Kidney tubule cell (primary cell): ENCODE measurements at regions not wholly inside any gene's neighbourhood (a gene's known extent, or its start where the extent isn't known, plus 50 kb on each side); places are given as distances from the start of the nearest gene placed in this dataset.
"Not testable (repeated sequence)": the region's sequence is repeated elsewhere in the genome, so short reads cannot be mapped to it uniquely, and the experiment has no call there.

Source experiments
- DNase-seq: peaks from one replicate; pipeline ENCODE4 v3.0.0-alpha.2; 2018; ENCODE audit warnings: low spot score

- no peak for DNase-seq
Observed at GRCh38 chr9:90156318-90156717, 486.3 kb downstream of the DIRAS2 start.

GRCh38 chr9:90162326-90162725 is 480.3 kb downstream of the DIRAS2 start:
- DNase-seq, result no peak

GRCh38 chr9:90162819-90163218 is 479.8 kb downstream of the DIRAS2 start:
- DNase-seq, result no peak

- DNase-seq, result no peak
Observed at GRCh38 chr9:90165281-90165680, 477.3 kb downstream of the DIRAS2 start.

GRCh38 chr9:90166374-90166773 is 476.2 kb downstream of the DIRAS2 start:
- not testable (repeated sequence) for DNase-seq

GRCh38 chr9:90167914-90168313 is 474.7 kb downstream of the DIRAS2 start:
- DNase-seq, result no peak

GRCh38 chr9:90169490-90169889 is 473.1 kb downstream of the DIRAS2 start:
- DNase-seq, result no peak

- not testable (repeated sequence) for DNase-seq
Observed at GRCh38 chr9:90173935-90174334, 468.7 kb downstream of the DIRAS2 start.

GRCh38 chr9:90174346-90174745 is 468.3 kb downstream of the DIRAS2 start:
- DNase-seq, result not testable (repeated sequence)

- no peak for DNase-seq
Observed at GRCh38 chr9:90175257-90175656, 467.4 kb downstream of the DIRAS2 start.

GRCh38 chr9:90175865-90176264 is 466.8 kb downstream of the DIRAS2 start:
- no peak for DNase-seq

GRCh38 chr9:90176901-90177300 is 465.7 kb downstream of the DIRAS2 start:
- no peak for DNase-seq

GRCh38 chr9:90180381-90180780 is 462.2 kb downstream of the DIRAS2 start:
- no peak for DNase-seq

GRCh38 chr9:90188656-90189055 is 454.0 kb downstream of the DIRAS2 start:
- no peak for DNase-seq

- no peak for DNase-seq
Observed at GRCh38 chr9:90189306-90189705, 453.3 kb downstream of the DIRAS2 start.

- not testable (repeated sequence) for DNase-seq
Observed at GRCh38 chr9:90192465-90192864, 450.2 kb downstream of the DIRAS2 start.

GRCh38 chr9:90198956-90199355 is 443.7 kb downstream of the DIRAS2 start:
- no peak for DNase-seq

- DNase-seq, result no peak
Observed at GRCh38 chr9:90201766-90202165, 440.9 kb downstream of the DIRAS2 start.

- DNase-seq, result no peak
Observed at GRCh38 chr9:90204128-90204831, 438.3 kb downstream of the DIRAS2 start.

- DNase-seq, result not testable (repeated sequence)
Observed at GRCh38 chr9:90213045-90213444, 429.6 kb downstream of the DIRAS2 start.

- no peak for DNase-seq
Observed at GRCh38 chr9:90219548-90220118, 423.0 kb downstream of the DIRAS2 start.

- DNase-seq, result not testable (repeated sequence)
Observed at GRCh38 chr9:90221899-90222298, 420.7 kb downstream of the DIRAS2 start.

GRCh38 chr9:90226839-90227338 is 415.7 kb downstream of the DIRAS2 start:
- DNase-seq, result peak; percentile 60

- DNase-seq, result not testable (repeated sequence)
Observed at GRCh38 chr9:90233081-90233480, 409.5 kb downstream of the DIRAS2 start.
